Endothelial cell (in vitro differentiated cells): ENCODE measurements at regions not wholly inside any gene's neighbourhood (a gene's known extent, or its start where the extent isn't known, plus 50 kb on each side); places are given as distances from the start of the nearest gene placed in this dataset.
"Not testable (repeated sequence)": the region's sequence is repeated elsewhere in the genome, so short reads cannot be mapped to it uniquely, and the experiment has no call there.

Experiments used
- DNase-seq: peaks from one replicate; pipeline ENCODE4 v3.0.0; 2021; ENCODE audit warnings: low spot score
- H3K27ac Mint-ChIP-seq: one replicate; pipeline ENCODE4 v1.8.0; 2021; ENCODE audit warnings: mixed read lengths, inconsistent platforms; ENCODE audit not compliant: unreplicated experiment
- H3K27me3 Mint-ChIP-seq: one replicate; pipeline ENCODE4 v1.8.0; 2021; ENCODE audit warnings: mild to moderate bottlenecking, moderate library complexity, mixed read lengths, inconsistent platforms; ENCODE audit not compliant: unreplicated experiment
- H3K36me3 Mint-ChIP-seq: one replicate; pipeline ENCODE4 v1.8.0; 2021; ENCODE audit warnings: mild to moderate bottlenecking, low read depth, mixed read lengths, inconsistent platforms; ENCODE audit not compliant: unreplicated experiment
- H3K4me1 Mint-ChIP-seq: one replicate; pipeline ENCODE4 v1.8.0; 2021; ENCODE audit warnings: mild to moderate bottlenecking, mixed read lengths, inconsistent platforms; ENCODE audit not compliant: unreplicated experiment
- H3K4me3 Mint-ChIP-seq: one replicate; pipeline ENCODE4 v1.8.0; 2021; ENCODE audit warnings: mild to moderate bottlenecking, mixed read lengths, inconsistent platforms; ENCODE audit not compliant: unreplicated experiment
- H3K9me3 Mint-ChIP-seq: one replicate; pipeline ENCODE4 v1.8.0; 2021; ENCODE audit warnings: mixed read lengths, inconsistent platforms; ENCODE audit not compliant: unreplicated experiment
- CTCF ChIP-seq: fragments of 200-600 bp; sonication (generic); IDR thresholded peaks from one replicate; pipeline ENCODE4 v1.5.0; 2021; ENCODE audit warnings: antibody characterized with exemption; ENCODE audit not compliant: unreplicated experiment

- Mint-ChIP-seq H3K4me3 (no peak overlapping the region), H3K27ac (no peak overlapping the region)
These were observed 136.6 kb upstream of the ATXN7L3B start for GRCh38 chr12:74401035-74401434.

GRCh38 chr12:74401966-74402365, 135.7 kb upstream of the ATXN7L3B start:
- H3K27me3 Mint-ChIP-seq = no peaks in the 10 kb centered on the region
- no peaks in the 10 kb centered on the region for H3K9me3 Mint-ChIP-seq
- H3K36me3 Mint-ChIP-seq = no peaks in the 10 kb centered on the region
- TF ChIP-seq CTCF = no peak
- no peak overlapping the region for H3K4me3 Mint-ChIP-seq
- H3K27ac Mint-ChIP-seq = no peak overlapping the region
- no peak for DNase-seq
- H3K4me1 Mint-ChIP-seq = peaks cover 5% of the 10 kb centered on the region

More at GRCh38 chr12:74401035-74401434, 136.6 kb upstream of the ATXN7L3B start:
- DNase-seq = no peak
- Mint-ChIP-seq H3K27me3 (no peaks in the 10 kb centered on the region), H3K4me1 (peaks cover 5% of the 10 kb centered on the region), H3K36me3 (no peaks in the 10 kb centered on the region), H3K9me3 (no peaks in the 10 kb centered on the region)
- TF ChIP-seq CTCF = no peak

- not testable (repeated sequence) for H3K9me3 Mint-ChIP-seq, DNase-seq, H3K27ac Mint-ChIP-seq, H3K27me3 Mint-ChIP-seq, H3K4me1 Mint-ChIP-seq, H3K4me3 Mint-ChIP-seq, H3K36me3 Mint-ChIP-seq
These were observed 134.5 kb upstream of the ATXN7L3B start for GRCh38 chr12:74403221-74403470.

- Mint-ChIP-seq H3K36me3 (no peaks in the 10 kb centered on the region), H3K27me3 (no peaks in the 10 kb centered on the region), H3K9me3 (no peaks in the 10 kb centered on the region), H3K4me3 (no peak overlapping the region), H3K4me1 (peaks cover 7% of the 10 kb centered on the region), H3K27ac (no peak overlapping the region)
- TF ChIP-seq CTCF = no peak
- DNase-seq = no peak
These were observed 129.0 kb upstream of the ATXN7L3B start for GRCh38 chr12:74408601-74409166.

DNA sequence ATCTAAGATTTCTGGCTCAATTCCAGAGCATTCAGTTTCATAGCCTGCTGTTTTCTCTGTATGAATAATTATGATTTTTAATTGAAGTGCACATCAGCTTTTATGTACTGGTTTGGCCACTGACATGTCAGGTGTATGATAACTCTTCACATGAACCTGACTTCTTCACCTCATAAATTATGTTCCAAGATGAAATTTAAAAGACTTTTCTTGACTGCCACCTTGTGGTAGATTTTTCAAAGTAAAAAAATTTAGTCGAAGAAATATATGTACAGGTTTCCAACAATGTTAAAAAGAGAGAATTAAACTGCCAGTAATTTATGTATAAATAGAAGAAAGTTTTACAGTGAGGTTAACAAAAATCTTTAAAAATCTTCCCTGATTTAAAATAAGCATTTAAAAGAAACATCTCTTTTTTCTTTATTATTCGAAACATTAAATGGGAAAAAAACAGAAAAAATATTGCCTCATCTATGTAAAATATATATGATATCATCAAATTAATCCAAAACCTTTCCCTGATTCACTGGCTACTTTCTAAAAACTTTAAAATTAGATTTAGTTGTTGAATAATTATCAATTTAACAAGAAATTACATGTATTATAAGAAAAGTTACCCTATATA, 124.9 kb upstream of the ATXN7L3B start:
- no peaks in the 10 kb centered on the region for H3K27me3 Mint-ChIP-seq
- H3K9me3 Mint-ChIP-seq = no peaks in the 10 kb centered on the region
- no peak overlapping the region for H3K27ac Mint-ChIP-seq
- peaks cover 7% of the 10 kb centered on the region for H3K4me1 Mint-ChIP-seq
- no peak for DNase-seq
- no peaks in the 10 kb centered on the region for H3K36me3 Mint-ChIP-seq
- no peak overlapping the region for H3K4me3 Mint-ChIP-seq
- TF ChIP-seq CTCF = peak; percentile 84
